ENCODE measurements at regions not wholly inside any gene's neighbourhood (a gene's known extent, or its start where the extent isn't known, plus 50 kb on each side); places are given as distances from the start of the nearest gene placed in this dataset.

GRCh38 chr6:14031516-14031915 lies 86.1 kb upstream of the CD83 start:
- DNase-seq (ENCODE audit: extremely low spot score, insufficient read length, low read depth), result no peak
- no peak for FAIRE-seq

GRCh38 chr6:14035071-14035847 lies 82.3 kb upstream of the CD83 start:
- no peak for FAIRE-seq
- DNase-seq (ENCODE audit: extremely low spot score, insufficient read length, low read depth), result no peak

- no peak for DNase-seq (ENCODE audit: extremely low spot score, insufficient read length, low read depth)
- no peak for FAIRE-seq
Observed at GRCh38 chr6:14035874-14036273, 81.7 kb upstream of the CD83 start.

- DNase-seq (ENCODE audit: extremely low spot score, insufficient read length, low read depth) (no peak), FAIRE-seq (no peak)
Observed at GRCh38 chr6:14036911-14037310, 80.7 kb upstream of the CD83 start.

GRCh38 chr6:14037402-14038277 lies 79.9 kb upstream of the CD83 start:
- DNase-seq (ENCODE audit: extremely low spot score, insufficient read length, low read depth) (no peak), FAIRE-seq (no peak)

GRCh38 chr6:14038467-14039437 lies 78.8 kb upstream of the CD83 start:
- DNase-seq (ENCODE audit: extremely low spot score, insufficient read length, low read depth), result no peak
- FAIRE-seq, result no peak

GRCh38 chr6:14040042-14040441 lies 77.5 kb upstream of the CD83 start:
- no peak for DNase-seq (ENCODE audit: extremely low spot score, insufficient read length, low read depth)
- FAIRE-seq, result no peak

GRCh38 chr6:14046476-14047068 lies 71.0 kb upstream of the CD83 start:
- DNase-seq (ENCODE audit: extremely low spot score, insufficient read length, low read depth) (peak; percentile 43), FAIRE-seq (peak; percentile 71)

GRCh38 chr6:14047151-14047740 lies 70.3 kb upstream of the CD83 start:
- no peak for FAIRE-seq
- no peak for DNase-seq (ENCODE audit: extremely low spot score, insufficient read length, low read depth)

- no peak for FAIRE-seq
- DNase-seq (ENCODE audit: extremely low spot score, insufficient read length, low read depth), result no peak
Observed at GRCh38 chr6:14048837-14049236, 68.7 kb upstream of the CD83 start.

GRCh38 chr6:14051355-14051754 lies 66.2 kb upstream of the CD83 start:
- DNase-seq (ENCODE audit: extremely low spot score, insufficient read length, low read depth) (no peak), FAIRE-seq (no peak)

GRCh38 chr6:14053811-14054210 lies 63.8 kb upstream of the CD83 start:
- no peak for DNase-seq (ENCODE audit: extremely low spot score, insufficient read length, low read depth)

GRCh38 chr6:14055541-14055940 lies 62.0 kb upstream of the CD83 start:
- FAIRE-seq (no peak), DNase-seq (ENCODE audit: extremely low spot score, insufficient read length, low read depth) (no peak)

More at GRCh38 chr6:14053811-14054210, 63.8 kb upstream of the CD83 start:
- no peak for FAIRE-seq

GRCh38 chr6:14058029-14058695 lies 59.4 kb upstream of the CD83 start:
- FAIRE-seq (no peak), DNase-seq (ENCODE audit: extremely low spot score, insufficient read length, low read depth) (no peak)

- DNase-seq (ENCODE audit: extremely low spot score, insufficient read length, low read depth) (no peak), FAIRE-seq (no peak)
Observed at GRCh38 chr6:14058735-14059134, 58.8 kb upstream of the CD83 start.

- FAIRE-seq, result no peak
- no peak for DNase-seq (ENCODE audit: extremely low spot score, insufficient read length, low read depth)
Observed at GRCh38 chr6:14059791-14060436, 57.7 kb upstream of the CD83 start.

- DNase-seq (ENCODE audit: extremely low spot score, insufficient read length, low read depth), result no peak
Observed at GRCh38 chr6:14060971-14061370, 56.6 kb upstream of the CD83 start.

GRCh38 chr6:14061643-14062042 lies 55.9 kb upstream of the CD83 start:
- DNase-seq (ENCODE audit: extremely low spot score, insufficient read length, low read depth), result no peak
- FAIRE-seq, result no peak

More at GRCh38 chr6:14060971-14061370, 56.6 kb upstream of the CD83 start:
- no peak for FAIRE-seq
